H1 (cell line): ENCODE measurements at regions not wholly inside any gene's neighbourhood (a gene's known extent, or its start where the extent isn't known, plus 50 kb on each side); places are given as distances from the start of the nearest gene placed in this dataset.

Source experiments
- SIN3A ChIP-seq, 2 experiments: IDR thresholded peaks in 1 of 2; conservative IDR thresholded peaks in 1 of 2; 2 replicates each; pipeline ENCODE4 v1.6.1; 2011 to 2012; ENCODE audit warnings: low read length in 2 of 2, improper control_type of control experiment in 1 of 2, low read depth in 1 of 2, mild to moderate bottlenecking in 1 of 2

- TF ChIP-seq SIN3A (conservative IDR thresholded peaks at IDR 0.05 in 1 of 2, IDR thresholded peaks at IDR 0.05 in 1 of 2; ENCODE audit: low read depth in 1 of 2, low read length in 2 of 2): no peak
Observed at GRCh38 chr12:89831310-89832095, 122.9 kb upstream of the ATP2B1 start (continued).
